Upper lobe of left lung (tissue), 4 donors: ENCODE measurements at regions not wholly inside any gene's neighbourhood (a gene's known extent, or its start where the extent isn't known, plus 50 kb on each side); places are given as distances from the start of the nearest gene placed in this dataset.

ENCODE experiments used
- CTCF ChIP-seq, 6 experiments: fragments of 450-650 bp in 4 of 6; fragments of 200-600 bp in 2 of 6; sonication (generic) in 2 of 6; IDR thresholded peaks; one replicate each; pipeline ENCODE4 v1.5.1; 2016 to 2019; ENCODE audit warnings: antibody characterized with exemption in 6 of 6
- EP300 ChIP-seq, 4 donors: sonication (generic); formaldehyde crosslinking; IDR thresholded peaks; one replicate each; pipeline ENCODE4 v1.5.1; 2017; ENCODE audit warnings: antibody characterized with exemption in 4 of 4, control low read depth in 2 of 4
- POLR2AphosphoS5 ChIP-seq, 2 donors: sonication (generic); formaldehyde crosslinking; IDR thresholded peaks; one replicate each; pipeline ENCODE4 v1.5.1; 2017; ENCODE audit warnings: antibody characterized with exemption in 2 of 2

- TF ChIP-seq CTCF (IDR thresholded peaks at IDR 0.05): no peak
- no peak for TF ChIP-seq EP300 (IDR thresholded peaks at IDR 0.05)
- TF ChIP-seq POLR2AphosphoS5 (IDR thresholded peaks at IDR 0.05): no peak
These were observed 54.3 kb upstream of the IGFBP3 start for GRCh38 chr7:45975367-45975766.
